OCI-LY7 (cell line): ENCODE measurements at regions not wholly inside any gene's neighbourhood (a gene's known extent, or its start where the extent isn't known, plus 50 kb on each side); places are given as distances from the start of the nearest gene placed in this dataset.

ENCODE experiments used
- CTCF ChIP-seq: fragments of 200-600 bp; sonication (generic); conservative IDR thresholded peaks from 2 replicates; pipeline ENCODE4 v1.5.1; 2014; ENCODE audit warnings: mild to moderate bottlenecking, antibody characterized with exemption, low read length, moderate library complexity, mixed read lengths
- EZH2phosphoT487 ChIP-seq: fragments of 200-600 bp; sonication (generic); IDR thresholded peaks from 2 replicates; pipeline ENCODE4 v1.6.1; 2018; ENCODE audit warnings: low read depth, borderline replicate concordance, mild to moderate bottlenecking, mixed run types, antibody characterized with exemption, low read length, moderate library complexity, mixed read lengths

DNA sequence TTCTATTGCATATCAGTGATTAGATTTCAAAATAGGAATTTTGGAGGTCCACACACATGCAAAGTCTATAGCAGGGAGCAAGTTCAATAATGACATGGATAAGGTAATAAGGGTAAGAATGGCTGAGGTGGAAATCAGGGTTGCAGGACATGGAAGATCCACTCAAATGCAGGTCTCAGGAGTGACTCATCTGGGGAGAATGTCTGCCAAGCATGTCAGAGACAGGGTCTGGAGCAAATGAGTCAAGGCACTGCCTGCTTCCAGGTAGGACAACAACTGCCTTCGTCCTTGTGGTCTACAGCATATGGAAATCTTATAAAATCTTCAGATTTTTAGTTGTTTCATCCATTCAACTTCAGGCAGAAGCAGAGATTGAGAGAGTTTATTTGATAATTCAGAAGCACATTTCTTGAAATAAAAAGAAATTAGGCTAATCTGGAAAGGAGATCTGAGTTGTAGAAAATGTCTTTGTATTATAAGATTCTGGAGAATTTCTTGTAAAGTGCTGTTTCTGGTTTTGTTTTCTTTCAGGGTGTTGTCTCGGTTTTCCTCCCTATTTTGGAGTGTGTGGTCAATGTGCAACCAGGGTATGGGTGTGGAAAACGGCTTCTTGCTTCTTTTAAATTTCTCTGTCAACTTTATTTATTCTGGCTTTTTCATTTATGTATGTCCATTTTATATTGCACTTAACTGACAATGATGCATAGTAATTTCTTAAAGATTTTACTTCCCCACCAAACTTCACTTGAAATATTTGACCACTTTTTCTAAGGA lies 748.8 kb downstream of the LIG4 start:
- no peak for TF ChIP-seq CTCF
- TF ChIP-seq EZH2phosphoT487 = no peak
